Stimulated activated CD4-positive, alpha-beta T cell treated with anti-CD3 and anti-CD28 coated beads, Interleukin-2, amount 100 ng/mL, for 48 hours (primary cell): ENCODE measurements at regions not wholly inside any gene's neighbourhood (a gene's known extent, or its start where the extent isn't known, plus 50 kb on each side); places are given as distances from the start of the nearest gene placed in this dataset.

ENCODE experiments used
- DNase-seq, 2 donors: peaks; one replicate each; pipeline ENCODE4 v3.0.0-alpha.2; 2020

DNA sequence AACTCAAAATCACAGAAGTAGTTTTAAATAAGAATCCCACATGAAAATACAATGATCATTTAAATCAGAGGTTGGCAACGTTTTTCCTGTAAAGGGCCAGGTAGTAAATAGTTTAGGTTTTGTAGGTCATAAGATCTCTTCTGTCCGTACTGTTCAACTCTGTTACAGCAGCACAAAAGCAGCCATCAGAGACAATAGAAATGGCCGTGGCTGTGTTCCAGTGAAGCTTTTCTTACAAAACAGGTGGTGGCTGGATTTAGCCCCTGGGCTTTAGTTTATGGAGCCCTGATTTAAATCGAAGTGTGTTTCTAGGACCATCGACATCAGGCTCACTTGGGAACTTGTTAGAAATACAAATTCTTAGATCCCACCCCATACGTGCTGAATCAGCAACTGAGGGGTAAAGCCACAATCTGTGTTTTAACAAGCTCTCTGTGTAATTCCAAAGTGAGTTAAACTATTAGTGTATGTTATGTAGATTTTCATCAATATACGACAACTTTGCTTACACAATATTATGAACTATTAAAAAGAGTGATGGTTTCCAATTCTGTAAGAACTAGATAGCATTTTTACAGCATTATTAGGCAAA, 54.8 kb upstream of the MIR17HG start:
- DNase-seq = no peak

DNA sequence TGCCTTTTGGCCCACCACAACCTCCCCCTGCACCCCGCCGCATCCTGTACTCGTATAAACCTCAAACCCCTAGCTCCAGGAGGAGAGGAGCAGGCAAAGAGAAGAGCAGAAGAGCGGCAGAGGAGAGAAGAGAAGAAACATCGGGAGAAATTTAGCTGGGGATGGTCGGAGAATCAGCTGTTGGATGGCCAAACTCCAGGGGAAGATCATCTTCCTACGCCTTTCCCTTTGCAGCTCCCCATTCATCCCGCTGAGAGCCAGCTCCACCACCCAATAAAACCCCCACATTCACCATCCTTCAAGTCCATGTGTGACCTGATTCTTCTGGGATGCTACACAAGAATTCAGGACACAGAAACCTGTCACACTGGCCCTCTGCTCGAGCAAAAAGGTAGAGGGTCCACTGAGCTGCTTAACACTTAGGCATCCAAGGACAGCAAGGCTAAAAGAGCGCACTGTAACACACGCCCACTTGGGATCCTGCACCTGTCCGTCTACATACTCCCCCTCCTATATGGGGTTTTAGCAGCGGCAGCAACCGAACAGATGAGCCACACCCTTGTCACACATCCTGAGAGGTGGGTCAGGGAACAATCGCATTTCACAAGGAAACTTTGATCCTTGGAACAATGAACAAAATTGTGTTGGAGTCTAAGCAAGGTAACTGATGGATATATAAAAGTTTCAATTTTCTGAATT, 51.6 kb upstream of the MIR17HG start:
- DNase-seq = no peak

DNA sequence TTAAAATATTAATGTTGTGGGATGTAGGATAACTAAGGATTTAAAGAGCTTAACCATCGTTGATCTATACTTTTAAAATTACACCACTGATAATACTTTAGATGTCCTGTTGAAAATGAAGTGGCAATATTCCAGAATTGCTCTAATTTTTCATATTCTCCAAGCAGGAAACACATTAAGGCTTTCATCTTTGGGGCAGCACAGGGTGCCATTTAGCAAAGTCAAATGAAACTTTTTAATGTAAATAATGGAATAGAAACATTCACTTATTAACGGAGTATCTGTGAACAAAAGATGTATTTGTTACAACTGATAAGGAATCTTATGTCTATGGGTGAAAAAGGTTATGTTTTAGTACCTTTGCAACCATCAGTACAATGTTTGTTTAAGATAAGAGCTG, 50.0 kb upstream of the MIR17HG start:
- DNase-seq = no peak
